HEK293 (cell line): ENCODE measurements at regions not wholly inside any gene's neighbourhood (a gene's known extent, or its start where the extent isn't known, plus 50 kb on each side); places are given as distances from the start of the nearest gene placed in this dataset.

ENCODE experiments used
- ZBTB48 ChIP-seq: fragments of 450-650 bp; formaldehyde crosslinking; IDR thresholded peaks from 2 replicates; pipeline ENCODE4 v1.5.1; 2016; ENCODE audit warnings: missing biosample characterization, missing genetic modification characterization
- ZNF23 ChIP-seq: fragments of 450-650 bp; formaldehyde crosslinking; IDR thresholded peaks from 2 replicates; pipeline ENCODE4 v1.5.1; 2016; ENCODE audit warnings: missing biosample characterization, missing genetic modification characterization, borderline replicate concordance
- TF ChIP-seq, protein P1 (sequence below): sonication (generic); formaldehyde crosslinking; IDR thresholded peaks from 2 replicates; pipeline ENCODE4 v1.8.1; 2022; ENCODE audit warnings: mild to moderate bottlenecking, moderate library complexity, missing genetic modification reagents
- TF ChIP-seq, protein P2 (sequence below): fragments of 450-650 bp; formaldehyde crosslinking; IDR thresholded peaks from 2 replicates; pipeline ENCODE4 v1.5.1; 2016; ENCODE audit warnings: missing biosample characterization, missing genetic modification characterization

DNA sequence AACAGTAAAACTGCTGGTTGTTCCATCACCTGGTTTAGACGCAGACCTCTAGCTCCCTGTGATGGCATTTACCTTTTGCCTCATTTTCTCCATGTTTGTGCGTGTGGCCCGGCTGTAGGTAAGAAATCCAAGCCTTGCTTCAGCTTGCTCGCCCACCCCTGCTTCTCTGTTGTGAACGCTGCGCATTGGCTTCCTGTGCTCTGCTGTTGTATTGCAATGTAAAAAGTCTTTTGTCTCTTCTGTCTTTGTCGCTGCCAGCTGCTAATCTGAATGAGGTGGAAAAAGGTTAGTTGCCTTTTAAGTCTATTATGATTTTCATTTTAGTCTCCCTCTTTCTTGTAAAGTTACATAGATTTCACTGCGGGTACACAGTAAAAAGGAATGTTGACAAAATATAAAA, 127.3 kb upstream of the PACRGL start:
- TF ChIP-seq, protein P1, sequence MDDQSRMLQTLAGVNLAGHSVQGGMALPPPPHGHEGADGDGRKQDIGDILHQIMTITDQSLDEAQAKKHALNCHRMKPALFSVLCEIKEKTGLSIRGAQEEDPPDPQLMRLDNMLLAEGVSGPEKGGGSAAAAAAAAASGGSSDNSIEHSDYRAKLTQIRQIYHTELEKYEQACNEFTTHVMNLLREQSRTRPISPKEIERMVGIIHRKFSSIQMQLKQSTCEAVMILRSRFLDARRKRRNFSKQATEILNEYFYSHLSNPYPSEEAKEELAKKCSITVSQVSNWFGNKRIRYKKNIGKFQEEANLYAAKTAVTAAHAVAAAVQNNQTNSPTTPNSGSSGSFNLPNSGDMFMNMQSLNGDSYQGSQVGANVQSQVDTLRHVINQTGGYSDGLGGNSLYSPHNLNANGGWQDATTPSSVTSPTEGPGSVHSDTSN (CRISPR knock-in tag): no peak
- no peak for TF ChIP-seq ZNF23 (tag by site-specific recombination)
- TF ChIP-seq, protein P2, sequence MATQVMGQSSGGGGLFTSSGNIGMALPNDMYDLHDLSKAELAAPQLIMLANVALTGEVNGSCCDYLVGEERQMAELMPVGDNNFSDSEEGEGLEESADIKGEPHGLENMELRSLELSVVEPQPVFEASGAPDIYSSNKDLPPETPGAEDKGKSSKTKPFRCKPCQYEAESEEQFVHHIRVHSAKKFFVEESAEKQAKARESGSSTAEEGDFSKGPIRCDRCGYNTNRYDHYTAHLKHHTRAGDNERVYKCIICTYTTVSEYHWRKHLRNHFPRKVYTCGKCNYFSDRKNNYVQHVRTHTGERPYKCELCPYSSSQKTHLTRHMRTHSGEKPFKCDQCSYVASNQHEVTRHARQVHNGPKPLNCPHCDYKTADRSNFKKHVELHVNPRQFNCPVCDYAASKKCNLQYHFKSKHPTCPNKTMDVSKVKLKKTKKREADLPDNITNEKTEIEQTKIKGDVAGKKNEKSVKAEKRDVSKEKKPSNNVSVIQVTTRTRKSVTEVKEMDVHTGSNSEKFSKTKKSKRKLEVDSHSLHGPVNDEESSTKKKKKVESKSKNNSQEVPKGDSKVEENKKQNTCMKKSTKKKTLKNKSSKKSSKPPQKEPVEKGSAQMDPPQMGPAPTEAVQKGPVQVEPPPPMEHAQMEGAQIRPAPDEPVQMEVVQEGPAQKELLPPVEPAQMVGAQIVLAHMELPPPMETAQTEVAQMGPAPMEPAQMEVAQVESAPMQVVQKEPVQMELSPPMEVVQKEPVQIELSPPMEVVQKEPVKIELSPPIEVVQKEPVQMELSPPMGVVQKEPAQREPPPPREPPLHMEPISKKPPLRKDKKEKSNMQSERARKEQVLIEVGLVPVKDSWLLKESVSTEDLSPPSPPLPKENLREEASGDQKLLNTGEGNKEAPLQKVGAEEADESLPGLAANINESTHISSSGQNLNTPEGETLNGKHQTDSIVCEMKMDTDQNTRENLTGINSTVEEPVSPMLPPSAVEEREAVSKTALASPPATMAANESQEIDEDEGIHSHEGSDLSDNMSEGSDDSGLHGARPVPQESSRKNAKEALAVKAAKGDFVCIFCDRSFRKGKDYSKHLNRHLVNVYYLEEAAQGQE (tag by site-specific recombination): no peak
- TF ChIP-seq ZBTB48 (tag by site-specific recombination): no peak
